Stimulated activated CD4-positive, alpha-beta T cell treated with anti-CD3 and anti-CD28 coated beads, Interleukin-1b, Interleukin-23, amount 100 ng/mL, for 48 hours (primary cell): ENCODE measurements at regions not wholly inside any gene's neighbourhood (a gene's known extent, or its start where the extent isn't known, plus 50 kb on each side); places are given as distances from the start of the nearest gene placed in this dataset.
A peak's percentile ranks its signal among the peaks of the same experiment; 100 is the strongest.
"Not testable (repeated sequence)": the region's sequence is repeated elsewhere in the genome, so short reads cannot be mapped to it uniquely, and the experiment has no call there.

Experiments
- DNase-seq: peaks from one replicate; pipeline ENCODE4 v3.0.0-alpha.2; 2020

- DNase-seq: no peak
These were observed 94.5 kb upstream of the CARD11 start for GRCh38 chr7:3138206-3138605.

- DNase-seq: no peak
These were observed 95.3 kb upstream of the CARD11 start for GRCh38 chr7:3138997-3139396.

DNA sequence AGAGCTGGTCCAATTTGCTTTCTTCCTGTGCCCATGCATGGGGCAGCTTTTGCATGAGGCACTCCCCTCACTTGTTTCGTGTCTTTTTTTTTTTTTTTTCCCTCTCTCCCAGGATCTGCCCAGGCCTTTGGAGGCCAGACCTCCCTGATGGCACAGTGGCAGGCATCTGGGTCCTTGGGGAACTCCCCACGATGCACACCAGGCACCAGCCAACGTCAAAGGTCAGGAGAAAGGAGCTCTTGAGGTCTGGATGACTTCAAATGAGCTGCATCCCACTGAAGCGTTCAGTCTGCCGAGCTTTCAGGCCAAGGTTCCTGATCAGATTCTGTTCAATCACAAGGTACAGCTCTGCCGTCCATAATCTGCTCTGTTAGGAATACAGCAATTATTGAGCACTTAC is 97.2 kb upstream of the CARD11 start:
- no peak for DNase-seq

DNA sequence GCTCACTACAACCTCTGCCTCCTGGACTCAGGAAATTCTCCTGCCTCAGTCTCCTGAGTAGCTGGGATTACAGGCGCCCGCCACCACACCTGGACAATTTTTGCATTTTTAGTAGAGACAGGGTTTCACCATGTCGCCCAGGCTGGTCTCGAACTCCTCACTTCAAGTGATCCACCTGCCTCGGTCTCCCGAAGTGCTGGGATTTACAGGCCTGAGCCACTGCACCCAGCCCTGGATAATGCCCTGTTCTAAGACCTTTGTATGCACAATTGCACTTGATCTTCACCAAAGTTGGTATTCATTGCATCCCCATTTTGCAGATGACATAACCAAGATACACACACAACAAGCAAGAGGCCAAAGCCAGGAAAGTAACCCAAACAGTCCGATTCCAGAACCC is 97.7 kb upstream of the CARD11 start:
- DNase-seq: no peak

GRCh38 chr7:3143869-3144775 is 100.5 kb upstream of the CARD11 start:
- no peak for DNase-seq

DNA sequence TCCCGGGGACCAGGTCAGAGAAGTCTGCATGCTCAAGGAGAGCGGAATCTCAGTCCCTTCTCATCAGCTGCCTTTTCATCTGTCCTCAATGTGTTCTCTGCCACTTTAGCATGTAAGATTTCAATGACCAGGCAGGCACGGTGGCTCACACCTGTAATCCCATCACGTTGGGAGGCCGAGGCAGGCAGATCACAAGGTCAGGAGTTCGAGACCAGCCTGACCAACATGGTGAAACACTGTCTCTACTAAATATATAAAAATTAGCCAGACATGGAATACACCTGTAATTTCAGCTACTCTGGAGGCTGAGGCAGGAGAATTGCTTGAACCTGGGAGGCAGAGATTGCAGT is 101.1 kb upstream of the CARD11 start:
- DNase-seq: not testable (repeated sequence)

DNA sequence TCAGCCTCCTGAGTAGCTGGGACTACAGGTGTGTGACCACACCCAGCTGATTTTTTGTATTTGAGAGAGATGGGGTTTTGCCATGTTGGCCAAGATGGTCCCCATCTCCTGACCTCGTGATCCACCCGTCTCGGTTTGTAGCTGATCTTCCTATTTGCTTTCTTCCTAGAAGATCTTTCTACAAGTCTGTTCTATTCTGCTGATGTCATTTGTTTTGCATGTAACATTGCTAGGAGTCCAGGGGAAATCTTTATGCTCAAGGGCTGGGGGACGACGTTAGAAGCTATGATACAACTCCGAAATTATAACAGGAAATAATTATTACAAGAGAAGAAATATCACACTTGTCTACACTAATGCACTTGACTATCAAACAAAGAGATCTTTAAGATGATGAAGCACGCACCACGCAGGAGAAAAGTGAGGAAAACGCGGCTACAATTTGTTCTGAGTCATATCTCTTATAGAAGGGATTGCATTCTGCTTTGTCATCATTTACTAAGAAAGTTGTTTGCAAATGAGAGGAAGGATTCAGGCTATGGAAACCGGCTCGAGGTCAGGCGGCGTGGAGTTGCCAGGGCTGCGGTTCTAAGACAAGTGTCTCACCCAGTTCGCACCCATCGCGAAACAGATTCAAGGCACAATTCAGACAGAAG is 103.0 kb upstream of the CARD11 start:
- peak; percentile 12 for DNase-seq

DNA sequence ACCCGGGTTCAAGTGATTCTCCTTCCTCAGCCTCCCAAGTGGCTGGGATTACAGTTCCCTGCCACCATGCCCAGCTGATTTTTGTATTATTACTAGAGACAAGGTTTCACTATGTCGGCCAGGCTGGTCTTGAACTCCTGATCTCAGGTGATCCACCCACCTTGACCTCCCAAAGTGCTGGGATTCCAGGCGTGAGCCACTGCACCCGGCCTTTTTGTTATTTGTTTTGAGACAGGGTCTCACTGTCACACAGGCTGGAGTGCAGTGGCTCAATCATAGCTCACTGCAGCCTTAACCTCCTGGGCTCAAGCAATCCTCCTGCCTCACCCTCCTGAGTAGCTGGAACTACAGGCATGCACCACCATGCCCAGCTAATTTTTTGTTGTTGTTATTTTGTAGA is 104.8 kb upstream of the CARD11 start:
- DNase-seq: not testable (repeated sequence)

DNA sequence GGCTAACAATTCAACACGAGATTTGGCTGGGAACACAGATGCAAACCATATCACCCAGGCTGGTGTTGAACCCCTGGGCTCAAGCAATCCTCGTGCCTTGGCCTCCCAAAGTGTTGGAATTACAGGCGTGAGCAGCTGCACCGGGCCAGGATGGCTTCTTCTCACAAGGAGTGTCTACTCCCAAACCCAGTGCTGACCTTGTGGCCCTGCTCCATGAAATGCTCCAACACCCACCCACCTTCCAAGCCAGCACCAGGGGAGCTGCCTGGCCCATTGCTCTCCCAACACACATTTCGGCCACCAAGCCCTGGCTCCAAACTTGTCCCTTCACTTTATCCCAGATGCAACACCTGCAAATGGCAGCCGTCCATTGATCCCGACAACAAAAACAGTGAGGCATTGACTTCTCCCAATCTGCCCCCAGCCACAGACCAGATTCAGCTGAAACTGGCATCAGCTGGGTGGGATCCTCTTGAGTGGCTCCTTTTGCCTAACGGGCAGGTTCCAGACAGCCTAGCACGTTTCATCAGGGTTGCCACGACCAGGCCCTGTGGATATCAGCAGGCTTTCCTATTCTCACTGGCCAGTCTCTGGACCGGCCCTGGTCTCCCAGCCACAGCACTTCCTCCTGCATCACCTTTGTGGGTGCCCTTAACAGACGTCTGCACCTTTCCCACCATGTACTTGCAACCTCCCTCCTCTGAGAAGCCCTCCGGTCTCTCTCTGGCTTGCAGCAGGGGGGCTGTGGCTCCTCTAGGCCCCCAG is 105.7 kb upstream of the CARD11 start:
- DNase-seq: no peak

DNA sequence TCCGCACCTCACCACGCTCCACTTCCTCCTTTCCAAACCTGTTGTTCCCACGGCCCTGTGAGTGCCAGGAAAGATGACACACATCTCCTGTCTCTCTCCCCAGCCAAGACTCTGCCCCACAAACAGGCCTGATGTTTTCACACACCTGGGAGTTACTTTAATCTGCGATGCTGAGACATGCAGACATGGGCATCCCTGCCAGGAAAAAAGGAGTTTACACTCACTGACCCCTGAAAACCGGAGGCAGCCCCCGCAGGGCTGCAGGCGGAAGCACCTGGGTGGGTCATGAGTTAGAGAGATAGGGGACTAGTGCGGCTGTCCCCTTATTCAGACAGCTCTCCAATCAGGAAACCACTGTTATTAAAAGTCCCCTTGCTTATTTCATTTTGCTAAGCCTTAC is 106.4 kb upstream of the CARD11 start:
- DNase-seq: no peak

DNA sequence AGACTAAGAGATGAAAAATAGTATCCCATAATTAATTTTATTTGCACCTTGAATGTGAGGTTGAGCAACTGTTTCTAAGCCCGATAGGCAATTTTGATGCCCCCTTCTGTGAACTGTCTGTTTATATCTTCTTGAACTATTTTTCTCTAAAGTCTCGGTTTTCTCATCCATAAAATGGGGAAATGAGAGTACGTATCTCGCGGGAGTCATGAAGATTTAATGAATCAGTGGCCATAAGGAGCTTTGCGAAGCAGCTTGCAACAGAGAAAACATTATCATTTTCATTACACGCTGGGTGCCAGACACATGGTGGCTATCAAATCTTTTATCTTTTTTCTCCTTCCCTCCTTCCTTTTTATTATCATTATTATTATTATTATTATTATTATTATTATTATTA is 108.1 kb upstream of the CARD11 start:
- DNase-seq: no peak

DNA sequence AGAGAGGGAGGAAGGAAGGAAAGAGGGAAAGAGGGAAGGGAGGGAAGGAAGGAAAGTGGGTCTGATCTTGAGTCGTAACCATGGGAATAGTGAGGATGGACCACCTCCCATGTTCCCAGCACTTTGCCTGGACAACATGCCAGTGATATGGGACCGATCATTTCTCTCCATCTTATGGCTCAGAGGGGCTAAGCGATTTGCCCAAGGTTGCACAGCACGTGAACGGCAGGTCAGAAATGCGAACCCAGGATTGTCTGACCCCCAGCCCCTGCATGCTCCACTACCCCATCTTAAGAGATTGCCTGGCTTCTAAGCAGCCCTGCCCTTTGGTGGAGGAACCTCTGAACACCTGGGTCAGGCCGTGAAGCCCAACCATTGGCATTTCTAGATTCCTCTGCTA is 109.0 kb upstream of the CARD11 start:
- DNase-seq: no peak

GRCh38 chr7:3153118-3153517 is 109.5 kb upstream of the CARD11 start:
- no peak for DNase-seq

DNA sequence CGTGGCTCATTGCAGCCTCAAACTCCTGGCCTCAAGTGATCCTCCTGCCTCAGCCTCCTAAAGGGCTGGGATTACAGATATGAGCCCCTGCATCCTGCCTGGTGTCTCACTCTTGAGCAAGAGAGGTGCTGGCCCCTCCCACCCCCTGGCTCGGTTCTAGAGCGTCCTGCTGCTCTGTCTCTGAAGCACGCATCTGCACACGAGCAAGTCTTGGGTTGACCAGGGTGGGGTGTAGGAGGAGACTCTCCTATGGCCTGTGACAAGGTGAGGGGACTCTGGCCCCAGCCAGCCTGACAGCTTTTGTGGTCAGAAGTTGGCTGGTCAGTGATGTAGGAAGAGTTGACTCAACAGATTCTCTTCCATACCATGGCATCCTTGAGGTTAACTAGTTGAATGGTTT is 110.7 kb upstream of the CARD11 start:
- DNase-seq: no peak

- peak; percentile 62 for DNase-seq
These were observed 111.3 kb upstream of the CARD11 start for GRCh38 chr7:3154881-3155494.

DNA sequence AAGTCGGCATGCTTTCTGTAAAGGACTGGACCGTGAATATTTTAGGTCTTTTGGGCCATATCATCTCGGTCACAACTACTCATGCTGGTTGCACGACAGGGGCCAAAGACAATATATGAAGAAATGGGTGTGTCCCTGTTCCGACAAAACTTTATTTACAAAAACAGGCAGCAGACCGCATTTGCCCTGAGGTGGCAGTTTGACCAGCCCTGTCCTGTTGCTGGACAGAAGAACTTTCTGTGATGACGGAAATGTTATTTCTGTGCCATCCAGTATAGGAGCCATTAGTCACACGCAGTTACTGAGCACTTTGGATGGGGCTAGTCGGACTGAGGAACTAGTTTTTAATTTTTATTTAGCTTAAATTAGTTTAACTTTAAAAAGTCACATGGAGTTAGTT is 112.8 kb upstream of the CARD11 start:
- DNase-seq: no peak

GRCh38 chr7:3157566-3158287 is 114.1 kb upstream of the CARD11 start:
- DNase-seq: no peak

DNA sequence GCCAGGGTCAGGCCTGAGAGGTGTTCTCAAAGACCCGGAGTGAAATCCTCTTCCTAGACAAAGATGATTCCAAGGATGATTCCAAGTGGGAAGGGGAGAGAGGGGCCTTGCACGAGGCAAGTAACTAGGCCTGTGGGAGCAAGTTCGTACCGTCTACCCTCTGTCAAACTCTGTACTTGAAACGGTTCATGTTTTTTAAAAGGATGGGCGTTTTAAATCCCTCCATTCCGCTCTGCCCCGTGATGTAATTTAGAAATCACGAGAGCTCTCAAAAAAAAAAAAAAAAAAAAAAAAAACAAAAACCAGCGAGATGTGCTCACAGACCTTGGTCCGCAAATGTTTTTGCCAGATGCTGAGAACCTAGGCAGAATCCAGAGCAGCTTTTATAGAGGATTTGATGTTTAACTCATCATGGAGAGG is 114.7 kb upstream of the CARD11 start:
- DNase-seq: no peak

DNA sequence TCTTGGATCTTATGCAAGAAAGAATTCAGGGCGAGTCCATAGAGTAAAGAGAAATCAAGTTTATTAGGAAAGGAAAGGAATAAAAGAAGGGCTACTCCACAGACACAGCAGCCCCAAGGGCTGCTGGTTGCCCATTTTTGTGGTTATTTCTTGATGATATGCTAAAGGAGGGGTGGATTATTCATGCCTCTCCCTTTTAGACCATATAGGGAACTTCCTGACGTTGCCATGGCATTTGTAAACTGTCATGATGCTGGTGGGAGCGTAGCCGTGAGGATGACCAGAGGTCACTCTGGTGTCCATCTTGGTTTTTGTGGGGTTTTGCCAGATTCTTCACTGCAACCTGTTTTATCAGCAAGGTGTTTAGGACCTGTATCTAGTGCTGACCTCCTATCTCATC is 115.4 kb upstream of the CARD11 start:
- DNase-seq: no peak

- DNase-seq: no peak
These were observed 115.8 kb upstream of the CARD11 start for GRCh38 chr7:3159445-3159844.

DNA sequence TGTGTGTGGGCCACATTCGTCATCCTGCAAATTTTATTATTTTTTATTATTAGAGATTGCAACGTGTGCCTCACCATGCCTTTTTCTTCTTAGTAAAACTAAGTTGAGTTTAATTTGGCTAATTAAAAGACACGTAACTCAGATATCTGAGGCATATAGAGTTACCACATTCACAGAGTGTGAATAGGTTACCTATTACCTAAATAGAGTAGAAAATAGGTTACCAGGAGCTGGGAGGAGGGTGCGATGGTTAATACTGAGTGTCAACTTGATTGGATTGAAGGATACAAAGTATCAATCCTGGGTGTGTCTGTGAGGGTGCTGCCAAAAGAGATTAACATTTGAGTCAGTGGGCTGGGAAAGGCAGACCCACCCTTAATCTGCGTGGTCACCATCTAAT is 116.3 kb upstream of the CARD11 start:
- DNase-seq: not testable (repeated sequence)

DNA sequence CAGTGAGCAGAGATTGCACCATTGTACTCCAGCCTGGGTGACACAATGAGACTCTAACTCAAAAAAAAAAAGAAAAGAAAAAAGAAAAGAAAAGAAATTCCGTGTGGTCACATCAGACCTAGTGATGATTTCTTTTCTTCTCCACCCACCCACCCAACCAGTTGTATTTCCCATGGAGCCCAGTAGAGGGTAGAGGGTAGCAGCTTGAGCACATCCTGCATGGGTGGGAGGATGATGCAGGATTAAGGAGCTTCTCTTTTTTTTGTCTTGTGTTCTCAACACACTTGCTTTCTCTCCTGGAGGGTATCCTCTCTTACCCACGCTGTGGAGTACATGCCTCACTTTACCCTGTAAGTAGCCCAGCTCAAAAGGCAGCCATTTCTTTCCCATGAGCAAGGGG is 118.6 kb upstream of the CARD11 start:
- peak; percentile 9 for DNase-seq

DNA sequence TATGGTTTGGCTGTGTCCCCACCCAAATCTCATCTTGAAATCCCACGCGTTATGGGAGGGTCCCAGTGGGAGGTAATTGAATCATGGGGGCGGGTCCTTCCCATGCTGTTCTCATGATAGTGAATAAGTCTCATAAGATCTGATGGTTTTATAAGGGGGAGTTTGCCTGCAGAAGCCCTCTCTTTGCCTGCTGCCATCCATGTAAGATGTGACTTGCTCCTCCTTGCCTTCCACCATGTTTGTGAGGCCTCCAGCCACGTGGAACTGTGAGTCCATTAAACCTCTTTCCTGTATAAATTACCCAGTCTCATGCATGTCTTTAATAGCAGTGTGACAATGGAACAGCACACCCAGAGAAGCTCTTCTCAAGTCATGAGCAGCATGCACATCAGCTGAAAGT is 119.1 kb upstream of the CARD11 start:
- not testable (repeated sequence) for DNase-seq
